ENCODE measurements at regions not wholly inside any gene's neighbourhood (a gene's known extent, or its start where the extent isn't known, plus 50 kb on each side); places are given as distances from the start of the nearest gene placed in this dataset.

- TF ChIP-seq CTCF (IDR thresholded peaks at IDR 0.05; ENCODE audit: low read depth, low read length, poor library complexity, severe bottlenecking) (no peak), EZH2phosphoT487 (IDR thresholded peaks at IDR 0.05; ENCODE audit: borderline replicate concordance, low read length) (no peak)
- H3F3A ChIP-seq (ENCODE audit: control insufficient read depth, insufficient read depth), result no peaks in the 10 kb centered on the region
- no peaks in the 10 kb centered on the region for H3K27me3 ChIP-seq (ENCODE audit: control insufficient read depth, low read length)
- H3K36me3 ChIP-seq (ENCODE audit: control insufficient read depth, low read length), result no peaks in the 10 kb centered on the region
- no peak overlapping the region for H3K27ac ChIP-seq (ENCODE audit: low read depth, low read length)
- H3K9me2 ChIP-seq (replicated peaks; ENCODE audit: control insufficient read depth, low read length), result no peaks in the 10 kb centered on the region
- H3K79me2 ChIP-seq (ENCODE audit: control insufficient read depth, low read length), result no peaks in the 10 kb centered on the region
- no peaks in the 10 kb centered on the region for H4K20me1 ChIP-seq (ENCODE audit: control insufficient read depth, insufficient read depth, low read depth, low read length)
- H3K4me2 ChIP-seq (ENCODE audit: low read length), result no peak overlapping the region
- H3K4me3 ChIP-seq (ENCODE audit: low read length), result no peak overlapping the region
- no peaks in the 10 kb centered on the region for H3K9me3 ChIP-seq (ENCODE audit: control insufficient read depth, insufficient read depth, low read length)
- H3K4me1 ChIP-seq (ENCODE audit: control insufficient read depth, low read length), result no peaks in the 10 kb centered on the region
Observed at GRCh38 chr5:25393957-25394356, 749.2 kb upstream of the CDH10 start.

GRCh38 chr5:25393256-25393655 lies 748.5 kb upstream of the CDH10 start:
- Histone ChIP-seq H3K4me1 (ENCODE audit: control insufficient read depth, low read length) (no peaks in the 10 kb centered on the region), H3K27ac (ENCODE audit: low read depth, low read length) (no peak overlapping the region), H3K9me3 (ENCODE audit: control insufficient read depth, insufficient read depth, low read length) (no peaks in the 10 kb centered on the region), H3K4me3 (ENCODE audit: low read length) (no peak overlapping the region), H3K36me3 (ENCODE audit: control insufficient read depth, low read length) (no peaks in the 10 kb centered on the region), H3K79me2 (ENCODE audit: control insufficient read depth, low read length) (no peaks in the 10 kb centered on the region), H3F3A (ENCODE audit: control insufficient read depth, insufficient read depth) (no peaks in the 10 kb centered on the region), H3K9me2 (replicated peaks; ENCODE audit: control insufficient read depth, low read length) (no peaks in the 10 kb centered on the region), H4K20me1 (ENCODE audit: control insufficient read depth, insufficient read depth, low read depth, low read length) (no peaks in the 10 kb centered on the region), H3K27me3 (ENCODE audit: control insufficient read depth, low read length) (no peaks in the 10 kb centered on the region), H3K4me2 (ENCODE audit: low read length) (no peak overlapping the region)
- TF ChIP-seq CTCF (IDR thresholded peaks at IDR 0.05; ENCODE audit: low read depth, low read length, poor library complexity, severe bottlenecking) (no peak), EZH2phosphoT487 (IDR thresholded peaks at IDR 0.05; ENCODE audit: borderline replicate concordance, low read length) (no peak)

GRCh38 chr5:25387953-25388352 lies 743.2 kb upstream of the CDH10 start:
- H3K4me2 ChIP-seq (ENCODE audit: low read length), result no peak overlapping the region
- H3K79me2 ChIP-seq (ENCODE audit: control insufficient read depth, low read length), result no peaks in the 10 kb centered on the region
- H4K20me1 ChIP-seq (ENCODE audit: control insufficient read depth, insufficient read depth, low read depth, low read length), result no peaks in the 10 kb centered on the region
- no peak for TF ChIP-seq EZH2phosphoT487 (IDR thresholded peaks at IDR 0.05; ENCODE audit: borderline replicate concordance, low read length)
- no peak for TF ChIP-seq CTCF (IDR thresholded peaks at IDR 0.05; ENCODE audit: low read depth, low read length, poor library complexity, severe bottlenecking)
- peaks cover 5% of the 10 kb centered on the region; the same call in 1 of the 2 replicates for H3K9me3 ChIP-seq (ENCODE audit: control insufficient read depth, insufficient read depth, low read length)
- H3K36me3 ChIP-seq (ENCODE audit: control insufficient read depth, low read length), result no peaks in the 10 kb centered on the region
- no peak overlapping the region for H3K4me3 ChIP-seq (ENCODE audit: low read length)
- H3F3A ChIP-seq (ENCODE audit: control insufficient read depth, insufficient read depth), result no peaks in the 10 kb centered on the region
- H3K27me3 ChIP-seq (ENCODE audit: control insufficient read depth, low read length), result no peaks in the 10 kb centered on the region
- no peaks in the 10 kb centered on the region for H3K9me2 ChIP-seq (replicated peaks; ENCODE audit: control insufficient read depth, low read length)
- no peak overlapping the region for H3K27ac ChIP-seq (ENCODE audit: low read depth, low read length)
- H3K4me1 ChIP-seq (ENCODE audit: control insufficient read depth, low read length), result no peaks in the 10 kb centered on the region

GRCh38 chr5:25362799-25363198 lies 718.0 kb upstream of the CDH10 start:
- TF ChIP-seq CTCF (IDR thresholded peaks at IDR 0.05; ENCODE audit: low read depth, low read length, poor library complexity, severe bottlenecking) (no peak), EZH2phosphoT487 (IDR thresholded peaks at IDR 0.05; ENCODE audit: borderline replicate concordance, low read length) (no peak)

More at GRCh38 chr5:25362799-25363198, 718.0 kb upstream of the CDH10 start:
- no peaks in the 10 kb centered on the region for H3K9me2 ChIP-seq (replicated peaks; ENCODE audit: control insufficient read depth, low read length)
- no peaks in the 10 kb centered on the region for H3K79me2 ChIP-seq (ENCODE audit: control insufficient read depth, low read length)
- no peaks in the 10 kb centered on the region for H3K27me3 ChIP-seq (ENCODE audit: control insufficient read depth, low read length)
- H3K4me3 ChIP-seq (ENCODE audit: low read length), result no peak overlapping the region
- H3K9me3 ChIP-seq (ENCODE audit: control insufficient read depth, insufficient read depth, low read length), result no peaks in the 10 kb centered on the region; the same call in 1 of the 2 replicates
- no peaks in the 10 kb centered on the region for H4K20me1 ChIP-seq (ENCODE audit: control insufficient read depth, insufficient read depth, low read depth, low read length)
- H3K27ac ChIP-seq (ENCODE audit: low read depth, low read length), result no peak overlapping the region
- H3F3A ChIP-seq (ENCODE audit: control insufficient read depth, insufficient read depth), result no peaks in the 10 kb centered on the region
- no peak overlapping the region for H3K4me2 ChIP-seq (ENCODE audit: low read length)
- no peaks in the 10 kb centered on the region for H3K4me1 ChIP-seq (ENCODE audit: control insufficient read depth, low read length)
- no peaks in the 10 kb centered on the region for H3K36me3 ChIP-seq (ENCODE audit: control insufficient read depth, low read length)

Measured in DOHH2 (cell line).